Neural progenitor cell (in vitro differentiated cells): ENCODE measurements at regions not wholly inside any gene's neighbourhood (a gene's known extent, or its start where the extent isn't known, plus 50 kb on each side); places are given as distances from the start of the nearest gene placed in this dataset.

Experiments used
- DNase-seq: peaks from one replicate; pipeline ENCODE4 v3.0.0-alpha.2; 2016; ENCODE audit warnings: low spot score
- H2AFZ ChIP-seq: fragments of 200-600 bp; sonication (generic); replicated peaks from 2 replicates; pipeline ENCODE4 v1.6.1; 2016; ENCODE audit warnings: antibody characterized with exemption
- H3F3A ChIP-seq: fragments of 200-600 bp; sonication (generic); 2 replicates; pipeline ENCODE4 v1.6.1; 2016; ENCODE audit warnings: antibody characterized with exemption, low read depth
- H3K27ac ChIP-seq: fragments of 200-600 bp; sonication (generic); 2 replicates; pipeline ENCODE4 v1.5.1; 2016; ENCODE audit warnings: mild to moderate bottlenecking
- H3K27me3 ChIP-seq: fragments of 200-600 bp; sonication (generic); 2 replicates; pipeline ENCODE4 v1.6.1; 2016; ENCODE audit warnings: mild to moderate bottlenecking, moderate library complexity
- H3K36me3 ChIP-seq: fragments of 200-600 bp; sonication (generic); 2 replicates; pipeline ENCODE4 v1.5.1; 2016
- H3K4me1 ChIP-seq: fragments of 200-600 bp; sonication (generic); 2 replicates; pipeline ENCODE4 v1.6.1; 2016; ENCODE audit warnings: mixed run types
- H3K4me2 ChIP-seq: fragments of 200-600 bp; sonication (generic); 2 replicates; pipeline ENCODE4 v1.6.1; 2016
- H3K4me3 ChIP-seq: fragments of 200-600 bp; sonication (generic); 2 replicates; pipeline ENCODE4 v1.5.1; 2016
- H3K79me2 ChIP-seq: fragments of 200-600 bp; sonication (generic); 2 replicates; pipeline ENCODE4 v1.6.1; 2016; ENCODE audit warnings: low read depth
- H3K9ac ChIP-seq: fragments of 200-600 bp; sonication (generic); 2 replicates; pipeline ENCODE4 v1.6.1; 2016
- H3K9me3 ChIP-seq: fragments of 200-600 bp; sonication (generic); 2 replicates; pipeline ENCODE4 v1.5.1; 2016; ENCODE audit warnings: low read depth
- H4K20me1 ChIP-seq: fragments of 200-600 bp; sonication (generic); 2 replicates; pipeline ENCODE4 v1.6.1; 2016; ENCODE audit warnings: low read depth
- H3K27ac Mint-ChIP-seq: 3 replicates; pipeline ENCODE4 v1.8.0; 2021; ENCODE audit warnings: mixed read lengths
- H3K27me3 Mint-ChIP-seq: 2 replicates; pipeline ENCODE4 v1.8.0; 2022; ENCODE audit warnings: low read depth, mild to moderate bottlenecking, inconsistent platforms, moderate library complexity, mixed read lengths; ENCODE audit not compliant: insufficient read depth
- H3K36me3 Mint-ChIP-seq: 3 replicates; pipeline ENCODE4 v1.8.0; 2021; ENCODE audit warnings: mixed read lengths
- H3K4me1 Mint-ChIP-seq: 3 replicates; pipeline ENCODE4 v1.8.0; 2021; ENCODE audit warnings: mixed read lengths
- H3K4me3 Mint-ChIP-seq: 3 replicates; pipeline ENCODE4 v1.8.0; 2021; ENCODE audit warnings: mild to moderate bottlenecking, moderate library complexity, mixed read lengths
- H3K9me3 Mint-ChIP-seq: 3 replicates; pipeline ENCODE4 v1.8.0; 2020; ENCODE audit warnings: mixed read lengths
- EZH2 ChIP-seq: fragments of 200-600 bp; sonication (generic); IDR thresholded peaks from 2 replicates; pipeline ENCODE4 v1.6.1; 2017; ENCODE audit warnings: antibody characterized with exemption, mild to moderate bottlenecking, moderate library complexity
- EZH2phosphoT487 ChIP-seq: fragments of 200-600 bp; sonication (generic); IDR thresholded peaks from 2 replicates; pipeline ENCODE4 v1.6.1; 2017; ENCODE audit warnings: antibody characterized with exemption
- TF ChIP-seq, protein P1 (sequence below): fragments of 200-600 bp; sonication (generic); IDR thresholded peaks from 2 replicates; pipeline ENCODE4 v1.5.1; 2017; ENCODE audit warnings: antibody characterized with exemption, mild to moderate bottlenecking

DNA sequence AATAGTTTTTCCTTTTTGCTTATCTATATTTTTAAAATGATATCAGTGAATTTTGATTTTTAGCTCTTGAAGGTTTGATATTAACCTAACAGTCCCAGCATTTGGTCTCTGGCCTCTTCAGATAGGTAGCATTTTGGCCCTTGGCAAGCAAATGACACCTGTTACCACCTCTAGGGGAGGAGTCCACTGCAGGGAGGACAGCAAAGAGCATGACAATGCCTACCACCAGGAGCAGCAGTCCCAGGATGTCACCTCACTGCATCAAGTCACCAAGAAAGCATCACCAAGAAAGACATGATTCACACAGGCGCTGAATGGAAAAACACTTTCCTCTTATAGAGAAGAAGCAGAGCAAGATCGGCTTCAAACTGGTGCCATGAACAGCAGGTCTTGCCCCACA, 224.3 kb downstream of the UBE3D start:
- no peaks in the 10 kb centered on the region for H3K36me3 ChIP-seq
- no peak overlapping the region for H2AFZ ChIP-seq
- no peak overlapping the region for H3K27ac ChIP-seq
- H3K79me2 ChIP-seq = no peaks in the 10 kb centered on the region
- no peaks in the 10 kb centered on the region for H3K4me1 ChIP-seq
- H3K9ac ChIP-seq = no peak overlapping the region
- no peaks in the 10 kb centered on the region for H3K27me3 ChIP-seq
- no peaks in the 10 kb centered on the region for H3K4me1 Mint-ChIP-seq
- no peaks in the 10 kb centered on the region for H3K36me3 Mint-ChIP-seq
- no peaks in the 10 kb centered on the region for H4K20me1 ChIP-seq
- no peak overlapping the region for H3K4me3 Mint-ChIP-seq
- H3K4me3 ChIP-seq = no peak overlapping the region
- no peak overlapping the region for H3K27ac Mint-ChIP-seq
- peaks cover 5% of the 10 kb centered on the region for H3K27me3 Mint-ChIP-seq
- peaks cover 10% of the 10 kb centered on the region for H3K9me3 Mint-ChIP-seq
- no peaks in the 10 kb centered on the region for H3K9me3 ChIP-seq
- no peak overlapping the region for H3K4me2 ChIP-seq
- no peak for DNase-seq
- TF ChIP-seq, protein P1, sequence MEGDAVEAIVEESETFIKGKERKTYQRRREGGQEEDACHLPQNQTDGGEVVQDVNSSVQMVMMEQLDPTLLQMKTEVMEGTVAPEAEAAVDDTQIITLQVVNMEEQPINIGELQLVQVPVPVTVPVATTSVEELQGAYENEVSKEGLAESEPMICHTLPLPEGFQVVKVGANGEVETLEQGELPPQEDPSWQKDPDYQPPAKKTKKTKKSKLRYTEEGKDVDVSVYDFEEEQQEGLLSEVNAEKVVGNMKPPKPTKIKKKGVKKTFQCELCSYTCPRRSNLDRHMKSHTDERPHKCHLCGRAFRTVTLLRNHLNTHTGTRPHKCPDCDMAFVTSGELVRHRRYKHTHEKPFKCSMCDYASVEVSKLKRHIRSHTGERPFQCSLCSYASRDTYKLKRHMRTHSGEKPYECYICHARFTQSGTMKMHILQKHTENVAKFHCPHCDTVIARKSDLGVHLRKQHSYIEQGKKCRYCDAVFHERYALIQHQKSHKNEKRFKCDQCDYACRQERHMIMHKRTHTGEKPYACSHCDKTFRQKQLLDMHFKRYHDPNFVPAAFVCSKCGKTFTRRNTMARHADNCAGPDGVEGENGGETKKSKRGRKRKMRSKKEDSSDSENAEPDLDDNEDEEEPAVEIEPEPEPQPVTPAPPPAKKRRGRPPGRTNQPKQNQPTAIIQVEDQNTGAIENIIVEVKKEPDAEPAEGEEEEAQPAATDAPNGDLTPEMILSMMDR = no peak
- TF ChIP-seq EZH2phosphoT487 = no peak
- TF ChIP-seq EZH2 = no peak
- no peaks in the 10 kb centered on the region for H3F3A ChIP-seq
